ENCODE measurements at regions not wholly inside any gene's neighbourhood (a gene's known extent, or its start where the extent isn't known, plus 50 kb on each side); places are given as distances from the start of the nearest gene placed in this dataset.

- WGBS, 3 donors = 31 to 44% (median 33%) methylated on average over 2 of the region's 2 CpGs
- Histone ChIP-seq H3K4me1 (ENCODE audit: insufficient read depth) (no peaks in the 10 kb centered on the region), H3K27me3 (no peaks in the 10 kb centered on the region), H3K9me3 (peaks cover 0 to 6% of the 10 kb centered on the region in 2 donors), H3K4me3 (no peak overlapping the region), H3K36me3 (no peaks in the 10 kb centered on the region), H3K27ac (no peak overlapping the region)
- no peak for TF ChIP-seq CTCF (IDR thresholded peaks at IDR 0.05)
- TF ChIP-seq POLR2A (IDR thresholded peaks at IDR 0.05) = no peak
- TF ChIP-seq EP300 (IDR thresholded peaks at IDR 0.05) = no peak
- DNase-seq = no peak
- intact Hi-C loops (cut with DNase I) = no loop called here
Measured at GRCh38 chr10:130858626-130859025, 452.9 kb downstream of the TCERG1L start.

GRCh38 chr10:130859427-130859826 is 452.1 kb downstream of the TCERG1L start:
- Histone ChIP-seq H3K36me3 (no peaks in the 10 kb centered on the region), H3K4me1 (ENCODE audit: insufficient read depth) (no peaks in the 10 kb centered on the region), H3K27me3 (no peaks in the 10 kb centered on the region), H3K9me3 (peaks cover 0 to 6% of the 10 kb centered on the region in 2 donors), H3K27ac (no peak overlapping the region), H3K4me3 (no peak overlapping the region)
- DNase-seq = no peak
- intact Hi-C loops (cut with DNase I) = no loop called here
- WGBS, 3 donors = 72 to 83% (median 80%) methylated on average over 6 of the region's 6 CpGs
- no peak for TF ChIP-seq EP300 (IDR thresholded peaks at IDR 0.05)
- TF ChIP-seq POLR2A (IDR thresholded peaks at IDR 0.05) = no peak
- TF ChIP-seq CTCF (IDR thresholded peaks at IDR 0.05) = no peak

- WGBS, 3 donors = 92 to 95% (median 92%) methylated on average over 10 of the region's 10 CpGs
- intact Hi-C loops (cut with DNase I) = no loop called here
Measured at GRCh38 chr10:130862122-130862521, 449.4 kb downstream of the TCERG1L start.

GRCh38 chr10:130862626-130863025 is 448.9 kb downstream of the TCERG1L start:
- Histone ChIP-seq H3K36me3 (no peaks in the 10 kb centered on the region), H3K27me3 (no peaks in the 10 kb centered on the region), H3K4me3 (no peak overlapping the region), H3K27ac (no peak overlapping the region), H3K9me3 (no peaks in the 10 kb centered on the region), H3K4me1 (ENCODE audit: insufficient read depth) (no peaks in the 10 kb centered on the region)
- DNase-seq = no peak
- WGBS, 3 donors = 84 to 92% (median 89%) methylated on average over 8 of the region's 8 CpGs
- intact Hi-C loops (cut with DNase I) = no loop called here
- no peak for TF ChIP-seq POLR2A (IDR thresholded peaks at IDR 0.05)
- no peak for TF ChIP-seq EP300 (IDR thresholded peaks at IDR 0.05)
- no peak for TF ChIP-seq CTCF (IDR thresholded peaks at IDR 0.05)

More at GRCh38 chr10:130862122-130862521, 449.4 kb downstream of the TCERG1L start:
- Histone ChIP-seq H3K27me3 (no peaks in the 10 kb centered on the region), H3K4me1 (ENCODE audit: insufficient read depth) (no peaks in the 10 kb centered on the region), H3K9me3 (no peaks in the 10 kb centered on the region), H3K27ac (no peak overlapping the region), H3K4me3 (no peak overlapping the region), H3K36me3 (no peaks in the 10 kb centered on the region)
- DNase-seq = no peak
- TF ChIP-seq POLR2A (IDR thresholded peaks at IDR 0.05) = no peak
- no peak for TF ChIP-seq CTCF (IDR thresholded peaks at IDR 0.05)
- TF ChIP-seq EP300 (IDR thresholded peaks at IDR 0.05) = no peak

Data from ovary (tissue), 7 donors.